ENCODE measurements at regions not wholly inside any gene's neighbourhood (a gene's known extent, or its start where the extent isn't known, plus 50 kb on each side); places are given as distances from the start of the nearest gene placed in this dataset.
"Not testable (repeated sequence)": the region's sequence is repeated elsewhere in the genome, so short reads cannot be mapped to it uniquely, and the experiment has no call there.

DNA sequence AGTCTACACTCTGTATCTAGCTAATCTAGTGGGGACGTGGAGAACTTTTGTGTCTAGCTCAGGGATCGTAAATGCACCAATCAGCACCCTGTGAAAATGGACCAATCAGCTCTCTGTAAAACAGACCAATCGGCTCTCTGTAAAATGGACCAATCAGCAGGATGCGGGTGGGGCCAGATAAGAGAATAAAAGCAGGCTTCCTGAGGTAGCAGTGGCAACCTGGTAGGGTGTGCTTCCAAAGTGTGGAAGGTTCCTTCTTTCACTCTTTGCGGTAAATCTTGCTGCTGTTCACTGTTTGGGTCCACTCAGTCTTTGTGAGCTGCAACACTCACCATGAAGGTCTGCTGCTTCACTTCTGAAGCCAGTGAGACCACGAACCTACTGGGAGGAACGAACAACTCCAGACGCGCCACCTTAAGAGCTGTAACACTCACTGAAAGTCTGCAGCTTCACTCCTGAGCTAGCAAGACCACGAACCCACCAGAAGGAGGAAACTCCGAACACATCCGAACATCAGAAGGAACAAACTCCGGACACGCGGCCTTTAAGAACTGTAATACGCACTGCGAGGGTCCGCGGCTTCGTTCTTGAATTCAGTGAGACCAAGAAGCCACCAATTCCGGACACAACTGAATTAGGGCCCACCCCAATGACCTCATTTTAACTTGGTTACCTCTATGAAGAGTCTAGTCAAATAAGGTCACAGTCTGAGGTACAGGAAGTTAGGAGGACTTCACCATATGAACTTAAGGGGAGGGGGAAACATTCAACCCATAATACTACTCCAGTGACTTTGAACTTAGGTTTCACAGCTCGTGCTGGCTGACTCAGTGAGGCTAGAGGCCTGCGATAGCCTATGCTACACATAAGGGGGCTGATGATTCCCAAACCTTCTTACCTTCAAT, 59.8 kb upstream of the LPGAT1 start:
- H3K4me1 ChIP-seq (ENCODE audit: control insufficient read depth in 4 of 4, insufficient read depth in 4 of 4, low read length in 3 of 4), result peaks cover 5 to 50% (median 27%) of the 10 kb centered on the region in 4 donors
- H3K9me3 ChIP-seq (ENCODE audit: control insufficient read depth in 4 of 4, low read length in 3 of 4); H3K27me3 ChIP-seq (ENCODE audit: control insufficient read depth in 4 of 4, insufficient read depth in 4 of 4, low read length in 3 of 4); H3K9ac ChIP-seq (ENCODE audit: low read depth in 1 of 2, low read length in 2 of 2); DNase-seq (ENCODE audit: low spot score); H3K4me3 ChIP-seq (ENCODE audit: low read depth in 1 of 3, low read length in 3 of 3); H3K36me3 ChIP-seq (ENCODE audit: control insufficient read depth in 4 of 4, insufficient read depth in 3 of 4, low read depth in 1 of 4, low read length in 3 of 4); H3K27ac ChIP-seq (ENCODE audit: low read depth in 1 of 2, low read length in 2 of 2): not testable (repeated sequence)
- whole genome bisulfite sequencing, result 96% methylated on average over 23 of the region's 23 CpGs

DNA sequence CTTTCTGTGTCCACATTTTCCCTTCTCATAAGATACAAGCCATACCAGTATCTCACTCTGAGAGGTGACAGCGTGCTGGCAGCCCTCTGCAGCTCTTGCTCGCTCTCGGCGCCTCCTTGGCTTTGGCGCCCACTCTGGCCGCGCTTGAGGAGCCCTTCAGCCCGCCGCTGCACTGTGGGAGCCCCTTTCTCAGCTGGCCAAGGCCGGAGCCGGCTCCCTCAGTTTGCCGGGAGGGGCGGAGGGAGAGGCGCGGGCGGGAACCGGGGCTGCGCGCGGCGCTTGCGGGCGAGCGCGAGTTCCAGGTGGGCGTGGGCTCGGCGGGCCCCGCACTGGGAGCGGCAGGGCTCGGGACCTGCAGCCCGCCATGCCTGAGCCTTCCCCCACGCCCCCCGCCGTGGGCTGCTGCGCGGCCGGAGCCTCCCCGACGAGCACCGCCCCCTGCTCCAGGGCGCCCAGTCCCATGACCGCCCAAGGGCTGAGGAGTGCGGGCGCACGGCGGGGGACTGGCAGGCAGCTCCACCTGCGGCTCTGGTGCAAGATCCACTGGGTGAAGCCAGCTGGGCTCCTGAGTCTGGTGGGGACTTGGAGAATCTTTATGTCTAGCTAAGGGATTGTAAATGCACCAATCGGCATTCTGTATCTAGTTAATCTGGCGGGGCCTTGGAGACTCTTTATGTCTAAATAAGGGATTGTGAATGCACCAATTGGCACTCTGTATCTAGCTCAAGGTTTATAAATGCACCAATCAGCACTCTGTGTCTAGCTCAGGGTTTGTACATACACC, 58.9 kb upstream of the LPGAT1 start:
- H3K27me3 ChIP-seq (ENCODE audit: control insufficient read depth in 4 of 4, insufficient read depth in 4 of 4, low read length in 3 of 4); DNase-seq (ENCODE audit: low spot score): not testable (repeated sequence)
- peaks cover 5 to 51% (median 28%) of the 10 kb centered on the region in 4 donors for H3K4me1 ChIP-seq (ENCODE audit: control insufficient read depth in 4 of 4, insufficient read depth in 4 of 4, low read length in 3 of 4)

DNA sequence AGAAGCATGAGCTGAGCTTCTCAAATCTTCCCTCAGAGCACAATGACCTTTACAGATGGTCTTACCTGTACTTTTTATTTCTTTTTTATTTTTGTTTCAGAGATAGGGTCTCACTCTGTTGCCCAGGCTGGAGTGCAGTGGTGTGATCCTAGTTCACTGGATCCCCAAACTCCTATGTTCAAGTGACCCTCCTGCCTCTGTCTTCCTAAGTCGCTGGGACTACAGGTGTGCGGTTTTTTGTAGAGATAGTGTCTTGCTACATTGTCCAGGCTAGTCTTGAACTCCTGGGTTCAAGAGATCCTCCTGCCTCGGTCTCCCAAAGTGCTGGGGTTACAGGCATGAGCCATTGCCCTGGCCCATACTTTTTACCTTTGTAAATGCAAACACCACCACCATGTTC, 56.0 kb upstream of the LPGAT1 start:
- H3K4me1 ChIP-seq (ENCODE audit: control insufficient read depth in 4 of 4, insufficient read depth in 4 of 4, low read length in 3 of 4), result peaks cover 2 to 32% (median 20%) of the 10 kb centered on the region in 4 donors
- H3K9ac ChIP-seq (ENCODE audit: low read depth in 1 of 2, low read length in 2 of 2), result no peak overlapping the region
- H3K27ac ChIP-seq (ENCODE audit: low read depth in 1 of 2, low read length in 2 of 2), result peak overlapping the region; percentile 80 to 83
- no peak overlapping the region for H3K4me3 ChIP-seq (ENCODE audit: low read depth in 1 of 3, low read length in 3 of 3)
- TF ChIP-seq EGR1 (IDR thresholded peaks at IDR 0.05; ENCODE audit: low read depth in 2 of 2) (no peak), HNF4A (conservative IDR thresholded peaks at IDR 0.05) (no peak), YY1 (IDR thresholded peaks at IDR 0.05) (no peak), GABPA (IDR thresholded peaks at IDR 0.05 in 1 of 2, conservative IDR thresholded peaks at IDR 0.05 in 1 of 2) (no peak), FOXA1 (IDR thresholded peaks at IDR 0.05) (no peak), FOXA2 (IDR thresholded peaks at IDR 0.05) (no peak), NR2F2 (IDR thresholded peaks at IDR 0.05) (no peak), RAD21 (IDR thresholded peaks at IDR 0.05) (no peak), TAF1 (conservative IDR thresholded peaks at IDR 0.05) (no peak), RXRA (IDR thresholded peaks at IDR 0.05) (no peak), JUND (IDR thresholded peaks at IDR 0.05) (no peak), SP1 (IDR thresholded peaks at IDR 0.05) (no peak)
- TF ChIP-seq, protein P1, sequence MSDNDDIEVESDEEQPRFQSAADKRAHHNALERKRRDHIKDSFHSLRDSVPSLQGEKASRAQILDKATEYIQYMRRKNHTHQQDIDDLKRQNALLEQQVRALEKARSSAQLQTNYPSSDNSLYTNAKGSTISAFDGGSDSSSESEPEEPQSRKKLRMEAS (IDR thresholded peaks at IDR 0.05), result no peak
- TF ChIP-seq, protein P2, sequence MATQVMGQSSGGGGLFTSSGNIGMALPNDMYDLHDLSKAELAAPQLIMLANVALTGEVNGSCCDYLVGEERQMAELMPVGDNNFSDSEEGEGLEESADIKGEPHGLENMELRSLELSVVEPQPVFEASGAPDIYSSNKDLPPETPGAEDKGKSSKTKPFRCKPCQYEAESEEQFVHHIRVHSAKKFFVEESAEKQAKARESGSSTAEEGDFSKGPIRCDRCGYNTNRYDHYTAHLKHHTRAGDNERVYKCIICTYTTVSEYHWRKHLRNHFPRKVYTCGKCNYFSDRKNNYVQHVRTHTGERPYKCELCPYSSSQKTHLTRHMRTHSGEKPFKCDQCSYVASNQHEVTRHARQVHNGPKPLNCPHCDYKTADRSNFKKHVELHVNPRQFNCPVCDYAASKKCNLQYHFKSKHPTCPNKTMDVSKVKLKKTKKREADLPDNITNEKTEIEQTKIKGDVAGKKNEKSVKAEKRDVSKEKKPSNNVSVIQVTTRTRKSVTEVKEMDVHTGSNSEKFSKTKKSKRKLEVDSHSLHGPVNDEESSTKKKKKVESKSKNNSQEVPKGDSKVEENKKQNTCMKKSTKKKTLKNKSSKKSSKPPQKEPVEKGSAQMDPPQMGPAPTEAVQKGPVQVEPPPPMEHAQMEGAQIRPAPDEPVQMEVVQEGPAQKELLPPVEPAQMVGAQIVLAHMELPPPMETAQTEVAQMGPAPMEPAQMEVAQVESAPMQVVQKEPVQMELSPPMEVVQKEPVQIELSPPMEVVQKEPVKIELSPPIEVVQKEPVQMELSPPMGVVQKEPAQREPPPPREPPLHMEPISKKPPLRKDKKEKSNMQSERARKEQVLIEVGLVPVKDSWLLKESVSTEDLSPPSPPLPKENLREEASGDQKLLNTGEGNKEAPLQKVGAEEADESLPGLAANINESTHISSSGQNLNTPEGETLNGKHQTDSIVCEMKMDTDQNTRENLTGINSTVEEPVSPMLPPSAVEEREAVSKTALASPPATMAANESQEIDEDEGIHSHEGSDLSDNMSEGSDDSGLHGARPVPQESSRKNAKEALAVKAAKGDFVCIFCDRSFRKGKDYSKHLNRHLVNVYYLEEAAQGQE (IDR thresholded peaks at IDR 0.05), result no peak
- TF ChIP-seq, protein P3, sequence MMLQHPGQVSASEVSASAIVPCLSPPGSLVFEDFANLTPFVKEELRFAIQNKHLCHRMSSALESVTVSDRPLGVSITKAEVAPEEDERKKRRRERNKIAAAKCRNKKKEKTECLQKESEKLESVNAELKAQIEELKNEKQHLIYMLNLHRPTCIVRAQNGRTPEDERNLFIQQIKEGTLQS (IDR thresholded peaks at IDR 0.05), result no peak
- TF ChIP-seq, protein P4, sequence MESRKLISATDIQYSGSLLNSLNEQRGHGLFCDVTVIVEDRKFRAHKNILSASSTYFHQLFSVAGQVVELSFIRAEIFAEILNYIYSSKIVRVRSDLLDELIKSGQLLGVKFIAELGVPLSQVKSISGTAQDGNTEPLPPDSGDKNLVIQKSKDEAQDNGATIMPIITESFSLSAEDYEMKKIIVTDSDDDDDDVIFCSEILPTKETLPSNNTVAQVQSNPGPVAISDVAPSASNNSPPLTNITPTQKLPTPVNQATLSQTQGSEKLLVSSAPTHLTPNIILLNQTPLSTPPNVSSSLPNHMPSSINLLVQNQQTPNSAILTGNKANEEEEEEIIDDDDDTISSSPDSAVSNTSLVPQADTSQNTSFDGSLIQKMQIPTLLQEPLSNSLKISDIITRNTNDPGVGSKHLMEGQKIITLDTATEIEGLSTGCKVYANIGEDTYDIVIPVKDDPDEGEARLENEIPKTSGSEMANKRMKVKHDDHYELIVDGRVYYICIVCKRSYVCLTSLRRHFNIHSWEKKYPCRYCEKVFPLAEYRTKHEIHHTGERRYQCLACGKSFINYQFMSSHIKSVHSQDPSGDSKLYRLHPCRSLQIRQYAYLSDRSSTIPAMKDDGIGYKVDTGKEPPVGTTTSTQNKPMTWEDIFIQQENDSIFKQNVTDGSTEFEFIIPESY (IDR thresholded peaks at IDR 0.05), result no peak
- TF ChIP-seq, protein P5, sequence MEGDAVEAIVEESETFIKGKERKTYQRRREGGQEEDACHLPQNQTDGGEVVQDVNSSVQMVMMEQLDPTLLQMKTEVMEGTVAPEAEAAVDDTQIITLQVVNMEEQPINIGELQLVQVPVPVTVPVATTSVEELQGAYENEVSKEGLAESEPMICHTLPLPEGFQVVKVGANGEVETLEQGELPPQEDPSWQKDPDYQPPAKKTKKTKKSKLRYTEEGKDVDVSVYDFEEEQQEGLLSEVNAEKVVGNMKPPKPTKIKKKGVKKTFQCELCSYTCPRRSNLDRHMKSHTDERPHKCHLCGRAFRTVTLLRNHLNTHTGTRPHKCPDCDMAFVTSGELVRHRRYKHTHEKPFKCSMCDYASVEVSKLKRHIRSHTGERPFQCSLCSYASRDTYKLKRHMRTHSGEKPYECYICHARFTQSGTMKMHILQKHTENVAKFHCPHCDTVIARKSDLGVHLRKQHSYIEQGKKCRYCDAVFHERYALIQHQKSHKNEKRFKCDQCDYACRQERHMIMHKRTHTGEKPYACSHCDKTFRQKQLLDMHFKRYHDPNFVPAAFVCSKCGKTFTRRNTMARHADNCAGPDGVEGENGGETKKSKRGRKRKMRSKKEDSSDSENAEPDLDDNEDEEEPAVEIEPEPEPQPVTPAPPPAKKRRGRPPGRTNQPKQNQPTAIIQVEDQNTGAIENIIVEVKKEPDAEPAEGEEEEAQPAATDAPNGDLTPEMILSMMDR (IDR thresholded peaks at IDR 0.05; ENCODE audit: low read depth, low read length, missing input control), result no peak
- no peaks in the 10 kb centered on the region for H3K27me3 ChIP-seq (ENCODE audit: control insufficient read depth in 4 of 4, insufficient read depth in 4 of 4, low read length in 3 of 4)
- WGBS, result 94% methylated on average over 3 of the region's 3 CpGs
- H3K36me3 ChIP-seq (ENCODE audit: control insufficient read depth in 4 of 4, insufficient read depth in 3 of 4, low read depth in 1 of 4, low read length in 3 of 4), result no peaks in the 10 kb centered on the region
- no peaks in the 10 kb centered on the region for H3K9me3 ChIP-seq (ENCODE audit: control insufficient read depth in 4 of 4, low read length in 3 of 4)
- no peak for DNase-seq (ENCODE audit: low spot score)

More for the DNA sequence above, 58.9 kb upstream of the LPGAT1 start:
- H3K9ac ChIP-seq (ENCODE audit: low read depth in 1 of 2, low read length in 2 of 2); H3K4me3 ChIP-seq (ENCODE audit: low read depth in 1 of 3, low read length in 3 of 3); H3K36me3 ChIP-seq (ENCODE audit: control insufficient read depth in 4 of 4, insufficient read depth in 3 of 4, low read depth in 1 of 4, low read length in 3 of 4); H3K9me3 ChIP-seq (ENCODE audit: control insufficient read depth in 4 of 4, low read length in 3 of 4); H3K27ac ChIP-seq (ENCODE audit: low read depth in 1 of 2, low read length in 2 of 2): not testable (repeated sequence)
- 82% methylated on average over 50 of the region's 50 CpGs for WGBS

All from liver (tissue), 8 donors.